ENCODE measurements at regions not wholly inside any gene's neighbourhood (a gene's known extent, or its start where the extent isn't known, plus 50 kb on each side); places are given as distances from the start of the nearest gene placed in this dataset.

DNA sequence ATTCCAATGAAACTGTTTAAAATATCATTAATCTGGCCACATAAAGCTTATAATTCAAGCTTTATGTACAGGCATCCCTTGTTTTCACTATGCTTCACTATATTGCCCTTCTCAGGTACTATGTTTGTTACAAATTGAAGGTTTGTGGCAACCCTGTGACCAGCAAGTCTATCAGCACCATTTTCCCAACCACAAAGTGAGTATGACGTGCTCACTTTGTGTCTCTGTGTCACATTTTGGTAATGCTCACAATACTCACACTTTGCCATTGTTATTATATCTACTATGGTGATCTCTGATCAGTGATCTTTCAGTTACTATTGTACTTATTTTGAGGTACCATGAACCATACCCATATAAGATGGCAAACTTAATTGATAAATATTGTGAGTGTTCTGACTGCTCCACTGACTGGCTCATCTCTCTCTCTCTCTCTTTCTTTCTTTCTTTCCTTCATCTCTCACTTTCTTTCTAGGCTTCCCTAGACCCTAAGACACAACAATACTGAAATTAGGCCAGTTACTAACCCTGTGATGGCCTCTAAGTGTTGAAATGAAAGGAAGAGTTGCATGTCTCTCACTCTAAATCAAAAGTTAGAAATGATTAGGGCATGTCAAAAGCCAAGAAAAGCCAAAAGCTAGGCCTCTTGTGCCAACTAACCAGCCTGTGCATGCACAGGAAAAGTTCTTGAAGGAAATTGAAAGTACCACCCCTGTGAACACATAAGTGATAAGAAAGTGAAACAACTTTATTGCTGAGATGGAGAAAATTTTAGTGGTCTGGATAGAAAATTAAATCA lies 227.9 kb downstream of the BCAS1 start:
- TF ChIP-seq, protein P1, sequence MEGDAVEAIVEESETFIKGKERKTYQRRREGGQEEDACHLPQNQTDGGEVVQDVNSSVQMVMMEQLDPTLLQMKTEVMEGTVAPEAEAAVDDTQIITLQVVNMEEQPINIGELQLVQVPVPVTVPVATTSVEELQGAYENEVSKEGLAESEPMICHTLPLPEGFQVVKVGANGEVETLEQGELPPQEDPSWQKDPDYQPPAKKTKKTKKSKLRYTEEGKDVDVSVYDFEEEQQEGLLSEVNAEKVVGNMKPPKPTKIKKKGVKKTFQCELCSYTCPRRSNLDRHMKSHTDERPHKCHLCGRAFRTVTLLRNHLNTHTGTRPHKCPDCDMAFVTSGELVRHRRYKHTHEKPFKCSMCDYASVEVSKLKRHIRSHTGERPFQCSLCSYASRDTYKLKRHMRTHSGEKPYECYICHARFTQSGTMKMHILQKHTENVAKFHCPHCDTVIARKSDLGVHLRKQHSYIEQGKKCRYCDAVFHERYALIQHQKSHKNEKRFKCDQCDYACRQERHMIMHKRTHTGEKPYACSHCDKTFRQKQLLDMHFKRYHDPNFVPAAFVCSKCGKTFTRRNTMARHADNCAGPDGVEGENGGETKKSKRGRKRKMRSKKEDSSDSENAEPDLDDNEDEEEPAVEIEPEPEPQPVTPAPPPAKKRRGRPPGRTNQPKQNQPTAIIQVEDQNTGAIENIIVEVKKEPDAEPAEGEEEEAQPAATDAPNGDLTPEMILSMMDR (conservative IDR thresholded peaks at IDR 0.05) = no peak
- TF ChIP-seq EZH2 (IDR thresholded peaks at IDR 0.05; ENCODE audit: low read depth) = no peak
